Spleen (tissue), 11 donors: ENCODE measurements at regions not wholly inside any gene's neighbourhood (a gene's known extent, or its start where the extent isn't known, plus 50 kb on each side); places are given as distances from the start of the nearest gene placed in this dataset.

Source experiments
- DNase-seq: peaks from one replicate; pipeline ENCODE4 v3.0.0-alpha.2; 2020
- H3K27ac ChIP-seq, 8 donors: fragments of 200-600 bp; sonication (generic) in 7 of 8; 1 replicate in 4 of 8; 2 replicates in 4 of 8; pipeline versions ENCODE4 v1.5.0 to v1.8.0; 2016 to 2021; ENCODE audit warnings: inconsistent platforms in 4 of 8, mild to moderate bottlenecking in 4 of 8, moderate library complexity in 1 of 8
- H3K27me3 ChIP-seq, 7 donors: fragments of 200-600 bp; sonication (generic) in 6 of 7; replicated peaks in 1 of 7; 1 replicate in 4 of 7; 2 replicates in 3 of 7; pipeline versions ENCODE4 v1.5.0 to v1.8.0; 2016 to 2021; ENCODE audit warnings: inconsistent platforms in 3 of 7, mild to moderate bottlenecking in 1 of 7
- H3K36me3 ChIP-seq, 6 donors: fragments of 200-600 bp; sonication (generic) in 5 of 6; 1 replicate in 4 of 6; 2 replicates in 2 of 6; pipeline versions ENCODE4 v1.5.0 to v1.8.0; 2016 to 2021; ENCODE audit warnings: inconsistent platforms in 2 of 6
- H3K4me1 ChIP-seq, 6 donors: fragments of 200-600 bp; sonication (generic) in 5 of 6; 1 replicate in 3 of 6; 2 replicates in 3 of 6; pipeline versions ENCODE4 v1.5.0 to v1.8.0; 2016 to 2021; ENCODE audit warnings: inconsistent platforms in 3 of 6
- H3K4me3 ChIP-seq, 8 donors: fragments of 200-600 bp; sonication (generic) in 7 of 8; 1 replicate in 4 of 8; 2 replicates in 4 of 8; pipeline versions ENCODE4 v1.5.0 to v1.8.0; 2016 to 2021; ENCODE audit warnings: inconsistent platforms in 4 of 8, mild to moderate bottlenecking in 4 of 8, moderate library complexity in 2 of 8
- H3K9me3 ChIP-seq, 8 donors: fragments of 200-600 bp; sonication (generic) in 7 of 8; 1 replicate in 4 of 8; 2 replicates in 4 of 8; pipeline versions ENCODE4 v1.5.0 to v1.8.0; 2016 to 2021; ENCODE audit warnings: inconsistent platforms in 4 of 8
- CTCF ChIP-seq, 11 experiments: fragments of 200-600 bp in 7 of 11; fragments of 450-650 bp in 4 of 11; sonication (generic) in 4 of 11; IDR thresholded peaks in 8 of 11; conservative IDR thresholded peaks in 3 of 11; 1 replicate in 7 of 11; 2 replicates in 4 of 11; pipeline versions ENCODE4 v1.4.0 to v1.8.0; 2016 to 2021; ENCODE audit warnings: antibody characterized with exemption in 11 of 11, inconsistent platforms in 4 of 11, mild to moderate bottlenecking in 1 of 11
- POLR2A ChIP-seq, 3 donors: fragments of 450-650 bp; IDR thresholded peaks; one replicate each; pipeline ENCODE4 v1.5.1; 2017; ENCODE audit warnings: antibody characterized with exemption in 3 of 3, mild to moderate bottlenecking in 1 of 3
- POLR2AphosphoS5 ChIP-seq, 3 donors: sonication (generic); formaldehyde crosslinking; IDR thresholded peaks; one replicate each; pipeline ENCODE4 v1.5.1; 2017; ENCODE audit warnings: antibody characterized with exemption in 3 of 3
- WGBS, 5 donors: extraction: QIAGEN DNeasy Blood & Tissue Kit in 3 of 5; methylation state at CpG; one replicate each; pipeline versions ENCODE4 v1.1.5 to v1.1.7; 2013 to 2018; 5-methylcytosine and 5-hydroxymethylcytosine counted together
- intact Hi-C: fragments of 100-400 bp; cut with DNase I; formaldehyde crosslinking; loops from one replicate; pipeline ENCODE4 v1.15.0; 2023; ENCODE audit warnings: low total_unique reads
- donor health status: healthy with polysubstance abuse.
- donor health status: DM: no; HTN: no; CAD: no; lungs with moderate emphysema.
- donor health status: DM: no; HTN: no; CAD: no.
- donor health status: Bipolar disorder and iron deficiency.
- donor health status: healthy.
- donor health status: DM: no; HTN: no; CAD: no.
- donor health status: DM: yes; HTN: yes; CAD: no.

GRCh38 chr14:38828183-38828827 is 274.7 kb downstream of the SEC23A start:
- intact Hi-C loops, result no loop called here
- Histone ChIP-seq H3K9me3 (no peaks in the 10 kb centered on the region), H3K36me3 (no peaks in the 10 kb centered on the region), H3K4me1 (no peaks in the 10 kb centered on the region), H3K27me3 (no peaks in the 10 kb centered on the region), H3K27ac (peak overlapping the region in 6 of 8 donors; percentile 33 to 86 (median 69)), H3K4me3 (peak overlapping the region in 1 of 8 donors; percentile 33)
- no peak for TF ChIP-seq CTCF (IDR thresholded peaks at IDR 0.05 in 8 of 11, conservative IDR thresholded peaks at IDR 0.05 in 3 of 11)
- TF ChIP-seq POLR2A (IDR thresholded peaks at IDR 0.05), result no peak
- TF ChIP-seq POLR2AphosphoS5 (IDR thresholded peaks at IDR 0.05), result no peak
- peak; percentile 20 for DNase-seq
- WGBS, 5 donors, result 49 to 64% (median 58%) methylated on average over 5 of the region's 5 CpGs

- no peaks in the 10 kb centered on the region for H3K27me3 ChIP-seq
- TF ChIP-seq POLR2AphosphoS5 (IDR thresholded peaks at IDR 0.05) (no peak), POLR2A (IDR thresholded peaks at IDR 0.05) (no peak), CTCF (IDR thresholded peaks at IDR 0.05 in 8 of 11, conservative IDR thresholded peaks at IDR 0.05 in 3 of 11) (no peak)
- 69 to 83% (median 80%) methylated on average over 2 of the region's 2 CpGs for WGBS, 5 donors
- H3K4me1 ChIP-seq, result no peaks in the 10 kb centered on the region
- H3K4me3 ChIP-seq, result no peak overlapping the region
- no peak for DNase-seq
- H3K9me3 ChIP-seq, result no peaks in the 10 kb centered on the region
- intact Hi-C loops, result no loop called here
- H3K36me3 ChIP-seq, result no peaks in the 10 kb centered on the region
- no peak overlapping the region for H3K27ac ChIP-seq
Observed at GRCh38 chr14:38824706-38825105, 278.3 kb downstream of the SEC23A start.

- intact Hi-C loops, result no loop called here
- H3K9me3 ChIP-seq, result no peaks in the 10 kb centered on the region
- H3K4me1 ChIP-seq, result no peaks in the 10 kb centered on the region
- H3K4me3 ChIP-seq, result no peak overlapping the region
- WGBS, 5 donors, result 84 to 93% (median 85%) methylated on average over 1 of the region's 1 CpG
- no peak for DNase-seq
- H3K36me3 ChIP-seq, result no peaks in the 10 kb centered on the region
- H3K27me3 ChIP-seq, result no peaks in the 10 kb centered on the region
- H3K27ac ChIP-seq, result peak overlapping the region in 1 of 8 donors; percentile 50
- no peak for TF ChIP-seq CTCF (IDR thresholded peaks at IDR 0.05 in 8 of 11, conservative IDR thresholded peaks at IDR 0.05 in 3 of 11)
- no peak for TF ChIP-seq POLR2AphosphoS5 (IDR thresholded peaks at IDR 0.05)
- no peak for TF ChIP-seq POLR2A (IDR thresholded peaks at IDR 0.05)
Observed at GRCh38 chr14:38818555-38818954, 284.5 kb downstream of the SEC23A start.

- Histone ChIP-seq H3K9me3 (peaks cover 0 to 16% (median 0%) of the 10 kb centered on the region in 8 donors), H3K4me1 (no peaks in the 10 kb centered on the region), H3K27me3 (no peaks in the 10 kb centered on the region), H3K4me3 (no peak overlapping the region), H3K27ac (no peak overlapping the region), H3K36me3 (no peaks in the 10 kb centered on the region)
- no peak for TF ChIP-seq POLR2AphosphoS5 (IDR thresholded peaks at IDR 0.05)
- no peak for DNase-seq
- intact Hi-C loops, result no loop called here
- 77 to 86% (median 83%) methylated on average over 7 of the region's 7 CpGs for WGBS, 5 donors
Observed at GRCh38 chr14:38808734-38809455, 294.1 kb downstream of the SEC23A start.
